ENCODE measurements at regions not wholly inside any gene's neighbourhood (a gene's known extent, or its start where the extent isn't known, plus 50 kb on each side); places are given as distances from the start of the nearest gene placed in this dataset.

- no peak for DNase-seq (ENCODE audit: low read depth)
- no peak overlapping the region for H3K4me3 ChIP-seq (ENCODE audit: low read depth, low read length)
- peak; percentile 3 for TF ChIP-seq CTCF (IDR thresholded peaks at IDR 0.05; ENCODE audit: insufficient read depth, low read length, poor library complexity, severe bottlenecking)
- no peaks in the 10 kb centered on the region for H3K36me3 ChIP-seq (ENCODE audit: control insufficient read depth, insufficient read depth, low read length)
- H3K27me3 ChIP-seq (ENCODE audit: control insufficient read depth, insufficient read depth, low read length) = no peaks in the 10 kb centered on the region
Measured at GRCh38 chr5:167708449-167708848, 583.0 kb upstream of the WWC1 start.

- no peak overlapping the region for H3K4me3 ChIP-seq (ENCODE audit: low read depth, low read length)
- no peaks in the 10 kb centered on the region for H3K36me3 ChIP-seq (ENCODE audit: control insufficient read depth, insufficient read depth, low read length)
- TF ChIP-seq CTCF (IDR thresholded peaks at IDR 0.05; ENCODE audit: insufficient read depth, low read length, poor library complexity, severe bottlenecking) = no peak
- no peak for DNase-seq (ENCODE audit: low read depth)
- H3K27me3 ChIP-seq (ENCODE audit: control insufficient read depth, insufficient read depth, low read length) = no peaks in the 10 kb centered on the region
Measured at GRCh38 chr5:167709625-167710024, 581.8 kb upstream of the WWC1 start.

GRCh38 chr5:167710444-167711073, 580.9 kb upstream of the WWC1 start:
- Histone ChIP-seq H3K27me3 (ENCODE audit: control insufficient read depth, insufficient read depth, low read length) (no peaks in the 10 kb centered on the region), H3K4me3 (ENCODE audit: low read depth, low read length) (no peak overlapping the region), H3K36me3 (ENCODE audit: control insufficient read depth, insufficient read depth, low read length) (no peaks in the 10 kb centered on the region)
- DNase-seq (ENCODE audit: low read depth) = no peak
- TF ChIP-seq CTCF (IDR thresholded peaks at IDR 0.05; ENCODE audit: insufficient read depth, low read length, poor library complexity, severe bottlenecking) = no peak

- H3K36me3 ChIP-seq (ENCODE audit: control insufficient read depth, insufficient read depth, low read length) = no peaks in the 10 kb centered on the region
- H3K27me3 ChIP-seq (ENCODE audit: control insufficient read depth, insufficient read depth, low read length) = no peaks in the 10 kb centered on the region
- no peak for TF ChIP-seq CTCF (IDR thresholded peaks at IDR 0.05; ENCODE audit: insufficient read depth, low read length, poor library complexity, severe bottlenecking)
- no peak overlapping the region for H3K4me3 ChIP-seq (ENCODE audit: low read depth, low read length)
- no peak for DNase-seq (ENCODE audit: low read depth)
Measured at GRCh38 chr5:167712986-167713585, 578.4 kb upstream of the WWC1 start.

GRCh38 chr5:167713896-167714295, 577.5 kb upstream of the WWC1 start:
- TF ChIP-seq CTCF (IDR thresholded peaks at IDR 0.05; ENCODE audit: insufficient read depth, low read length, poor library complexity, severe bottlenecking) = no peak
- no peaks in the 10 kb centered on the region for H3K27me3 ChIP-seq (ENCODE audit: control insufficient read depth, insufficient read depth, low read length)
- H3K4me3 ChIP-seq (ENCODE audit: low read depth, low read length) = no peak overlapping the region
- no peaks in the 10 kb centered on the region for H3K36me3 ChIP-seq (ENCODE audit: control insufficient read depth, insufficient read depth, low read length)
- peak; percentile 16 for DNase-seq (ENCODE audit: low read depth)

Data from kidney epithelial cell (primary cell).